ENCODE measurements at regions not wholly inside any gene's neighbourhood (a gene's known extent, or its start where the extent isn't known, plus 50 kb on each side); places are given as distances from the start of the nearest gene placed in this dataset.

GRCh38 chr2:41934329-41934958, 113.4 kb upstream of the PKDCC start:
- DNase-seq (ENCODE audit: low read depth) = no peak

- DNase-seq (ENCODE audit: low read depth) = no peak
Measured at GRCh38 chr2:41935002-41935401, 112.8 kb upstream of the PKDCC start.

GRCh38 chr2:41935825-41936224, 112.0 kb upstream of the PKDCC start:
- no peak for DNase-seq (ENCODE audit: low read depth)

GRCh38 chr2:41936771-41937463, 110.9 kb upstream of the PKDCC start:
- no peak for DNase-seq (ENCODE audit: low read depth)

GRCh38 chr2:41937464-41937906, 110.3 kb upstream of the PKDCC start:
- no peak for DNase-seq (ENCODE audit: low read depth)

GRCh38 chr2:41937921-41938708, 109.7 kb upstream of the PKDCC start:
- no peak for DNase-seq (ENCODE audit: low read depth)

GRCh38 chr2:41940060-41940744, 107.6 kb upstream of the PKDCC start:
- DNase-seq (ENCODE audit: low read depth) = no peak

- DNase-seq (ENCODE audit: low read depth) = no peak
Measured at GRCh38 chr2:41940745-41941063, 107.1 kb upstream of the PKDCC start.

GRCh38 chr2:41941831-41942230, 106.0 kb upstream of the PKDCC start:
- no peak for DNase-seq (ENCODE audit: low read depth)

- DNase-seq (ENCODE audit: low read depth) = no peak
Measured at GRCh38 chr2:41942278-41942677, 105.5 kb upstream of the PKDCC start.

- DNase-seq (ENCODE audit: low read depth) = no peak
Measured at GRCh38 chr2:41943159-41943558, 104.7 kb upstream of the PKDCC start.

GRCh38 chr2:41944220-41944880, 103.5 kb upstream of the PKDCC start:
- no peak for DNase-seq (ENCODE audit: low read depth)

GRCh38 chr2:41947701-41948396, 100.0 kb upstream of the PKDCC start:
- no peak for DNase-seq (ENCODE audit: low read depth)

GRCh38 chr2:41948397-41948763, 99.4 kb upstream of the PKDCC start:
- no peak for DNase-seq (ENCODE audit: low read depth)

- DNase-seq (ENCODE audit: low read depth) = no peak
Measured at GRCh38 chr2:41949091-41949882, 98.5 kb upstream of the PKDCC start.

- no peak for DNase-seq (ENCODE audit: low read depth)
Measured at GRCh38 chr2:41949883-41950665, 97.7 kb upstream of the PKDCC start.

- DNase-seq (ENCODE audit: low read depth) = no peak
Measured at GRCh38 chr2:41950666-41950960, 97.2 kb upstream of the PKDCC start.

GRCh38 chr2:41954304-41955291, 93.2 kb upstream of the PKDCC start:
- DNase-seq (ENCODE audit: low read depth) = no peak
